ENCODE measurements at regions not wholly inside any gene's neighbourhood (a gene's known extent, or its start where the extent isn't known, plus 50 kb on each side); places are given as distances from the start of the nearest gene placed in this dataset.
A peak's percentile ranks its signal among the peaks of the same experiment; 100 is the strongest.

DNA sequence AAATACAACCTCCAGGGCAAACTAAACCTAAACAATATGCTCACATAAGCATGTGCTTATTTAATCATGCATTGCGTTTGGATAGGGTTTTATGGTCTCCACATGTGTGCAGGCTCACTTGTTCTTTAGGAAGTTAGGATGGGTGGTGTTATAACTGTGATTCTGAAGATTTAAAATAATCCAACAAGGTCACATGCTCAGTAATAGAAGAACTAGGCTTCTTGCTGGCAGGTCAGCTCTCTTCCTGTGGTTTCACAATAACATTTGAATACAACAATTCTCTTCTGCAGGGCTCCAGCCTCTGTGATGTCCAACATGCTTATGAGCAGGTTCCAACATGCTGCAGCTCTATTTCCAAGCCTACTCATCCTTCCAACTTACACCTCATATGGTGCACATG is 84.0 kb downstream of the MYL12B start:
- ATAC-seq (ENCODE audit: low read depth), result peak; percentile 55
- WGBS, 2 experiments (ENCODE audit: extremely low coverage in 2 of 2, insufficient read length in 1 of 2), result no CpG with 5 or more reads among the region's 1 CpG
- Histone ChIP-seq H2AFZ (replicated peaks; ENCODE audit: low read length, poor library complexity) (no peak overlapping the region), H2BK120ac (ENCODE audit: low read depth, low read length) (no peak overlapping the region), H3K4ac (ENCODE audit: low read depth, low read length) (no peak overlapping the region), H2BK20ac (ENCODE audit: low read depth, low read length) (no peak overlapping the region), H2BK5ac (ENCODE audit: low read depth, low read length, poor library complexity, severe bottlenecking) (no peak overlapping the region), H3K9me1 (ENCODE audit: insufficient read depth, low read length) (no peaks in the 10 kb centered on the region; the same call in 1 of the 2 replicates), H4K5ac (ENCODE audit: low read depth, low read length) (no peak overlapping the region), H4K20me1 (ENCODE audit: insufficient read depth, low read length) (no peaks in the 10 kb centered on the region), H3K27me3 (ENCODE audit: control insufficient read depth, insufficient read depth, low read length) (no peaks in the 10 kb centered on the region), H3K14ac (replicated peaks; ENCODE audit: low read depth, low read length) (no peak overlapping the region; the same call in 1 of the 2 replicates), H3K9ac (ENCODE audit: low read depth, low read length) (no peak overlapping the region), H3K4me1 (ENCODE audit: control insufficient read depth, insufficient read depth, low read length) (peaks cover 6% of the 10 kb centered on the region), H2BK15ac (ENCODE audit: low read depth, low read length) (no peak overlapping the region), H2AK5ac (ENCODE audit: low read depth, low read length) (no peak overlapping the region), H3K36me3 (ENCODE audit: control insufficient read depth, insufficient read depth, low read length) (no peaks in the 10 kb centered on the region), H3K4me3 (ENCODE audit: insufficient read depth, low read depth, low read length) (no peak overlapping the region), H3K18ac (ENCODE audit: low read depth, low read length) (peak overlapping the region; percentile 33; the same call in 1 of the 2 replicates), H3K56ac (ENCODE audit: extremely low read depth, insufficient read depth, low read length) (no peak overlapping the region), H4K8ac (ENCODE audit: low read depth in 2 of 2, low read length in 2 of 2) (no peak overlapping the region), H3K23ac (ENCODE audit: low read depth, low read length) (no peak overlapping the region), H4K91ac (ENCODE audit: insufficient read depth, low read depth, low read length) (no peak overlapping the region), H3K9me3 (ENCODE audit: control insufficient read depth, insufficient read depth, low read length) (no peaks in the 10 kb centered on the region), H3K27ac (ENCODE audit: insufficient read depth, low read length) (no peak overlapping the region), H3K79me1 (ENCODE audit: low read depth in 1 of 2, low read length in 2 of 2) (no peaks in the 10 kb centered on the region), H2AK9ac (replicated peaks; ENCODE audit: low read depth, low read length, poor library complexity) (no peak overlapping the region), H3K4me2 (ENCODE audit: low read depth, low read length) (peak overlapping the region; percentile 7; the same call in 1 of the 2 replicates)
- intact Hi-C loops (cut with micrococcal nuclease) (no loop called here), in situ Hi-C loops (cut with MboI; ENCODE audit: low sequenced_read_pairs) (no loop called here), dilution Hi-C loops (cut with HindIII; ENCODE audit: low sequenced_read_pairs, unreplicated experiment) (no loop called here)
- POLR2A ChIA-PET (ENCODE audit: unreplicated experiment), result no interaction called here
- peak; percentile 16 for DNase-seq
- CTCF ChIA-PET, result no interaction called here
- TF ChIP-seq, protein P1, sequence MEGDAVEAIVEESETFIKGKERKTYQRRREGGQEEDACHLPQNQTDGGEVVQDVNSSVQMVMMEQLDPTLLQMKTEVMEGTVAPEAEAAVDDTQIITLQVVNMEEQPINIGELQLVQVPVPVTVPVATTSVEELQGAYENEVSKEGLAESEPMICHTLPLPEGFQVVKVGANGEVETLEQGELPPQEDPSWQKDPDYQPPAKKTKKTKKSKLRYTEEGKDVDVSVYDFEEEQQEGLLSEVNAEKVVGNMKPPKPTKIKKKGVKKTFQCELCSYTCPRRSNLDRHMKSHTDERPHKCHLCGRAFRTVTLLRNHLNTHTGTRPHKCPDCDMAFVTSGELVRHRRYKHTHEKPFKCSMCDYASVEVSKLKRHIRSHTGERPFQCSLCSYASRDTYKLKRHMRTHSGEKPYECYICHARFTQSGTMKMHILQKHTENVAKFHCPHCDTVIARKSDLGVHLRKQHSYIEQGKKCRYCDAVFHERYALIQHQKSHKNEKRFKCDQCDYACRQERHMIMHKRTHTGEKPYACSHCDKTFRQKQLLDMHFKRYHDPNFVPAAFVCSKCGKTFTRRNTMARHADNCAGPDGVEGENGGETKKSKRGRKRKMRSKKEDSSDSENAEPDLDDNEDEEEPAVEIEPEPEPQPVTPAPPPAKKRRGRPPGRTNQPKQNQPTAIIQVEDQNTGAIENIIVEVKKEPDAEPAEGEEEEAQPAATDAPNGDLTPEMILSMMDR (conservative IDR thresholded peaks at IDR 0.05; ENCODE audit: low read depth, low read length), result no peak
- TF ChIP-seq MAZ (IDR thresholded peaks at IDR 0.05; ENCODE audit: borderline replicate concordance, low read depth, low read length) (no peak), RFX5 (IDR thresholded peaks at IDR 0.05; ENCODE audit: low read depth, low read length) (no peak), CHD1 (IDR thresholded peaks at IDR 0.05; ENCODE audit: low read depth, low read length) (no peak), BHLHE40 (IDR thresholded peaks at IDR 0.05; ENCODE audit: low read depth, low read length) (no peak), RAD21 (IDR thresholded peaks at IDR 0.05; ENCODE audit: low read length) (no peak), SMC3 (IDR thresholded peaks at IDR 0.05; ENCODE audit: low read depth, low read length) (no peak), CEBPB (IDR thresholded peaks at IDR 0.05; ENCODE audit: low read depth, low read length) (no peak), RCOR1 (IDR thresholded peaks at IDR 0.05; ENCODE audit: insufficient replicate concordance, low read length) (no peak), FOS (IDR thresholded peaks at IDR 0.05; ENCODE audit: low read depth, low read length) (no peak), MXI1 (IDR thresholded peaks at IDR 0.05; ENCODE audit: borderline replicate concordance, low read depth, low read length) (no peak), MAFK (IDR thresholded peaks at IDR 0.05; ENCODE audit: low read depth, low read length) (no peak), POLR2A (IDR thresholded peaks at IDR 0.05; ENCODE audit: low read depth, low read length) (no peak), NFE2L2 (IDR thresholded peaks at IDR 0.05; ENCODE audit: low read depth, low read length) (no peak)
- TF ChIP-seq, protein P2, sequence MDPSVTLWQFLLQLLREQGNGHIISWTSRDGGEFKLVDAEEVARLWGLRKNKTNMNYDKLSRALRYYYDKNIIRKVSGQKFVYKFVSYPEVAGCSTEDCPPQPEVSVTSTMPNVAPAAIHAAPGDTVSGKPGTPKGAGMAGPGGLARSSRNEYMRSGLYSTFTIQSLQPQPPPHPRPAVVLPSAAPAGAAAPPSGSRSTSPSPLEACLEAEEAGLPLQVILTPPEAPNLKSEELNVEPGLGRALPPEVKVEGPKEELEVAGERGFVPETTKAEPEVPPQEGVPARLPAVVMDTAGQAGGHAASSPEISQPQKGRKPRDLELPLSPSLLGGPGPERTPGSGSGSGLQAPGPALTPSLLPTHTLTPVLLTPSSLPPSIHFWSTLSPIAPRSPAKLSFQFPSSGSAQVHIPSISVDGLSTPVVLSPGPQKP (IDR thresholded peaks at IDR 0.05; ENCODE audit: borderline replicate concordance, low read depth, low read length), result no peak
- TF ChIP-seq, protein P3, sequence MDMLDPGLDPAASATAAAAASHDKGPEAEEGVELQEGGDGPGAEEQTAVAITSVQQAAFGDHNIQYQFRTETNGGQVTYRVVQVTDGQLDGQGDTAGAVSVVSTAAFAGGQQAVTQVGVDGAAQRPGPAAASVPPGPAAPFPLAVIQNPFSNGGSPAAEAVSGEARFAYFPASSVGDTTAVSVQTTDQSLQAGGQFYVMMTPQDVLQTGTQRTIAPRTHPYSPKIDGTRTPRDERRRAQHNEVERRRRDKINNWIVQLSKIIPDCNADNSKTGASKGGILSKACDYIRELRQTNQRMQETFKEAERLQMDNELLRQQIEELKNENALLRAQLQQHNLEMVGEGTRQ (IDR thresholded peaks at IDR 0.05; ENCODE audit: low read depth, low read length), result no peak
- BruUV-seq (replicated peaks), result no TSS peak

Measured in IMR-90 (cell line).